CD4-positive, alpha-beta T cell (primary cell): ENCODE measurements at regions not wholly inside any gene's neighbourhood (a gene's known extent, or its start where the extent isn't known, plus 50 kb on each side); places are given as distances from the start of the nearest gene placed in this dataset.

ENCODE experiments used
- ATAC-seq: fragments of 200-7000 bp; cut with Tn5 transposase; one replicate; pipeline ENCODE4 v1.10.0; 2022; ENCODE audit warnings: mild to moderate bottlenecking; ENCODE audit not compliant: poor library complexity
- CTCF ChIA-PET: fragments of 350-600 bp; sonication (Branson Sonifier 250); formaldehyde crosslinking; loops from one replicate; lab custom pipeline; 2021; ENCODE audit warnings: antibody characterized with exemption, inconsistent platforms; lab: Charles Lee
- POLR2A ChIA-PET: fragments of 350-600 bp; sonication (Branson Sonifier 250); formaldehyde crosslinking; loops from one replicate; lab custom pipeline; 2021; ENCODE audit warnings: antibody characterized with exemption, inconsistent platforms; lab: Charles Lee
- DNase-seq, 14 experiments: peaks; one replicate each; pipeline ENCODE4 v3.0.0-alpha.2; 2013 to 2020; ENCODE audit warnings: mixed read lengths in 2 of 14
- H3K27ac ChIP-seq, 2 donors: one replicate each; pipeline versions ENCODE4 v1.5.1 to v1.7.0; 2013; ENCODE audit warnings: low read length in 2 of 2, low read depth in 1 of 2, mild to moderate bottlenecking in 1 of 2
- H3K27me3 ChIP-seq, 2 experiments: 1 replicate in 1 of 2; 2 replicates in 1 of 2; pipeline versions ENCODE4 v1.6.1 to v1.7.0; 2013; ENCODE audit warnings: low read length in 2 of 2, control low read depth in 1 of 2, mild to moderate bottlenecking in 1 of 2, moderate library complexity in 1 of 2; ENCODE audit not compliant: insufficient read depth in 2 of 2, control insufficient read depth in 1 of 2
- H3K36me3 ChIP-seq: one replicate; pipeline ENCODE4 v1.6.1; 2013; ENCODE audit warnings: low read length, control low read depth; ENCODE audit not compliant: insufficient read depth
- H3K4me1 ChIP-seq: one replicate; pipeline ENCODE4 v1.6.1; 2013; ENCODE audit warnings: low read length, control low read depth; ENCODE audit not compliant: insufficient read depth
- H3K4me3 ChIP-seq: one replicate; pipeline ENCODE4 v1.5.1; 2013; ENCODE audit warnings: mild to moderate bottlenecking, low read length, moderate library complexity
- H3K9me3 ChIP-seq, 2 experiments: 1 replicate in 1 of 2; 2 replicates in 1 of 2; pipeline versions ENCODE4 v1.6.1 to v1.7.0; 2013; ENCODE audit warnings: low read length in 2 of 2, mild to moderate bottlenecking in 2 of 2, control low read depth in 1 of 2, moderate library complexity in 1 of 2; ENCODE audit not compliant: control insufficient read depth in 1 of 2, insufficient read depth in 1 of 2
- H3K27ac Mint-ChIP-seq: one replicate; pipeline ENCODE4 v1.8.0; 2020; ENCODE audit warnings: mixed read lengths
- H3K27me3 Mint-ChIP-seq: one replicate; pipeline ENCODE4 v1.8.0; 2021; ENCODE audit warnings: mixed read lengths
- H3K36me3 Mint-ChIP-seq: one replicate; pipeline ENCODE4 v1.8.0; 2021; ENCODE audit warnings: low read depth, mixed read lengths
- H3K4me1 Mint-ChIP-seq: one replicate; pipeline ENCODE4 v1.8.0; 2021; ENCODE audit warnings: low read depth, mixed read lengths
- H3K4me3 Mint-ChIP-seq: one replicate; pipeline ENCODE4 v1.8.0; 2020; ENCODE audit warnings: mild to moderate bottlenecking, mixed read lengths
- H3K9me3 Mint-ChIP-seq: one replicate; pipeline ENCODE4 v1.8.0; 2020; ENCODE audit warnings: mixed read lengths
- CTCF ChIP-seq: fragments of 200-600 bp; IDR thresholded peaks from one replicate; pipeline ENCODE4 v1.8.0; 2022; ENCODE audit warnings: antibody characterized with exemption, mild to moderate bottlenecking
- intact Hi-C, 2 experiments: fragments of 100-400 bp; cut with DNase I in 1 of 2; cut with micrococcal nuclease in 1 of 2; formaldehyde crosslinking; loops; one replicate each; pipeline versions ENCODE4 v1.15.1 to v1.9.0; 2023 to 2025; cut with DNase I, micrococcal nuclease

GRCh38 chr2:12448846-12449505 lies 267.8 kb upstream of the TRIB2 start:
- intact Hi-C loops: no loop called here
- no peaks in the 10 kb centered on the region for H3K36me3 ChIP-seq
- POLR2A ChIA-PET: no interaction called here
- CTCF ChIA-PET: no interaction called here
- H3K4me1 ChIP-seq: peaks cover 10% of the 10 kb centered on the region
- no peaks in the 10 kb centered on the region for H3K9me3 ChIP-seq
- Mint-ChIP-seq H3K27me3 (no peaks in the 10 kb centered on the region), H3K27ac (no peak overlapping the region), H3K36me3 (no peaks in the 10 kb centered on the region), H3K4me1 (peaks cover 47% of the 10 kb centered on the region), H3K4me3 (no peak overlapping the region), H3K9me3 (no peaks in the 10 kb centered on the region)
- DNase-seq (no peak), ATAC-seq (no peak)
- no peak for TF ChIP-seq CTCF
- no peak overlapping the region for H3K4me3 ChIP-seq
- H3K27me3 ChIP-seq: no peaks in the 10 kb centered on the region
- H3K27ac ChIP-seq: no peak overlapping the region

GRCh38 chr2:12451726-12452125 lies 265.0 kb upstream of the TRIB2 start:
- intact Hi-C loops: loop anchor here in 1 of 2 experiments (5.0 kb wide), 1 partner anchor 46 kb away; no protein-coding TSS in a partner anchor
- H3K4me1 Mint-ChIP-seq: peaks cover 49% of the 10 kb centered on the region
- DNase-seq: peak in 1 of 14 experiments; percentile 35

GRCh38 chr2:12452185-12452584 lies 264.6 kb upstream of the TRIB2 start:
- ATAC-seq: no peak
- intact Hi-C loops: loop anchor here in 1 of 2 experiments (5.0 kb wide), 1 partner anchor 45 kb away; no protein-coding TSS in a partner anchor
- no peak for TF ChIP-seq CTCF

More at GRCh38 chr2:12451726-12452125, 265.0 kb upstream of the TRIB2 start:
- POLR2A ChIA-PET: interaction anchor here (0.6 to 2.4 kb wide), 8 partner anchors 9 to 266 kb away, joined by 3 to 20 read pairs (median 4); partner anchors contain the start of gene TRIB2
- CTCF ChIA-PET: interaction anchor here (1.3 kb wide), 1 partner anchor 107 kb away, joined by 3 read pairs; no protein-coding TSS in a partner anchor
- ATAC-seq: no peak
- H3K27ac ChIP-seq: peak overlapping the region; percentile 38 to 67
- H3K4me3 Mint-ChIP-seq: peak overlapping the region; percentile 55
- H3K27me3 ChIP-seq: no peaks in the 10 kb centered on the region
- no peaks in the 10 kb centered on the region for H3K27me3 Mint-ChIP-seq
- no peaks in the 10 kb centered on the region for H3K9me3 ChIP-seq
- H3K36me3 Mint-ChIP-seq: no peaks in the 10 kb centered on the region
- peak overlapping the region; percentile 75 for H3K27ac Mint-ChIP-seq
- no peaks in the 10 kb centered on the region for H3K9me3 Mint-ChIP-seq
- peaks cover 14% of the 10 kb centered on the region for H3K4me1 ChIP-seq
- H3K4me3 ChIP-seq: peak overlapping the region; percentile 23
- H3K36me3 ChIP-seq: no peaks in the 10 kb centered on the region
- TF ChIP-seq CTCF: no peak

More at GRCh38 chr2:12452185-12452584, 264.6 kb upstream of the TRIB2 start:
- H3K27ac ChIP-seq: peak overlapping the region in 1 of 2 donors; percentile 67
- DNase-seq: peak in 2 of 14 experiments; percentile 19 to 20
- H3K9me3 ChIP-seq: no peaks in the 10 kb centered on the region
- no peaks in the 10 kb centered on the region for H3K36me3 ChIP-seq
- ChIA-PET POLR2A (interaction anchor here (0.5 to 2.4 kb wide), 9 partner anchors 10 to 265 kb away, joined by 3 to 20 read pairs (median 3); partner anchors contain the start of gene TRIB2), CTCF (interaction anchor here (0.7 to 1.3 kb wide), 2 partner anchors 107 to 153 kb away, joined by 3 read pairs; no protein-coding TSS in a partner anchor)
- Mint-ChIP-seq H3K4me3 (peak overlapping the region; percentile 55), H3K4me1 (peaks cover 53% of the 10 kb centered on the region), H3K27ac (peak overlapping the region; percentile 75), H3K9me3 (no peaks in the 10 kb centered on the region), H3K36me3 (no peaks in the 10 kb centered on the region), H3K27me3 (no peaks in the 10 kb centered on the region)
- no peaks in the 10 kb centered on the region for H3K27me3 ChIP-seq
- peaks cover 19% of the 10 kb centered on the region for H3K4me1 ChIP-seq
- peak overlapping the region; percentile 23 for H3K4me3 ChIP-seq
